T-helper 17 cell (primary cell): ENCODE measurements at regions not wholly inside any gene's neighbourhood (a gene's known extent, or its start where the extent isn't known, plus 50 kb on each side); places are given as distances from the start of the nearest gene placed in this dataset.

ENCODE experiments used
- ATAC-seq: fragments of 150-1000 bp; cut with Tn5 transposase; 2 replicates; pipeline ENCODE4 v1.10.0; 2021; ENCODE audit warnings: mild to moderate bottlenecking, moderate library complexity
- DNase-seq, 3 donors: peaks; one replicate each; pipeline versions ENCODE4 v3.0.0 to v3.0.0-alpha.2; 2020 to 2021
- H3K9me3 ChIP-seq: one replicate; pipeline ENCODE4 v1.7.0; 2013; ENCODE audit warnings: low read length, mild to moderate bottlenecking; ENCODE audit not compliant: control insufficient read depth, poor library complexity, severe bottlenecking
- H3K27ac Mint-ChIP-seq: one replicate; pipeline ENCODE4 v1.8.0; 2022; ENCODE audit warnings: mild to moderate bottlenecking, moderate library complexity, mixed read lengths
- H3K27me3 Mint-ChIP-seq: one replicate; pipeline ENCODE4 v1.8.0; 2022; ENCODE audit warnings: mixed read lengths
- H3K36me3 Mint-ChIP-seq: one replicate; pipeline ENCODE4 v1.8.0; 2022; ENCODE audit warnings: low read depth, mixed read lengths
- H3K4me1 Mint-ChIP-seq: one replicate; pipeline ENCODE4 v1.8.0; 2022; ENCODE audit warnings: mild to moderate bottlenecking, mixed read lengths
- H3K4me3 Mint-ChIP-seq: one replicate; pipeline ENCODE4 v1.8.0; 2022; ENCODE audit warnings: mild to moderate bottlenecking, moderate library complexity, mixed read lengths

- DNase-seq: no peak
- no peak overlapping the region for H3K27ac Mint-ChIP-seq
- H3K4me3 Mint-ChIP-seq: no peak overlapping the region
- no peak for ATAC-seq
- H3K9me3 ChIP-seq: no peaks in the 10 kb centered on the region
- peaks cover 70% of the 10 kb centered on the region for H3K27me3 Mint-ChIP-seq
- H3K4me1 Mint-ChIP-seq: no peaks in the 10 kb centered on the region
- no peaks in the 10 kb centered on the region for H3K36me3 Mint-ChIP-seq
Observed at GRCh38 chr11:43545610-43546009, 134.9 kb upstream of the HSD17B12 start.

GRCh38 chr11:43546561-43547429 is 133.7 kb upstream of the HSD17B12 start:
- H3K4me1 Mint-ChIP-seq: no peaks in the 10 kb centered on the region
- H3K9me3 ChIP-seq: no peaks in the 10 kb centered on the region
- peaks cover 72% of the 10 kb centered on the region for H3K27me3 Mint-ChIP-seq
- no peaks in the 10 kb centered on the region for H3K36me3 Mint-ChIP-seq
- H3K4me3 Mint-ChIP-seq: no peak overlapping the region
- ATAC-seq (no peak), DNase-seq (no peak)
- H3K27ac Mint-ChIP-seq: no peak overlapping the region

GRCh38 chr11:43547430-43547831 is 133.1 kb upstream of the HSD17B12 start:
- no peak overlapping the region for H3K4me3 Mint-ChIP-seq
- ATAC-seq (no peak), DNase-seq (no peak)
- H3K36me3 Mint-ChIP-seq: no peaks in the 10 kb centered on the region
- peaks cover 67% of the 10 kb centered on the region for H3K27me3 Mint-ChIP-seq
- H3K4me1 Mint-ChIP-seq: no peaks in the 10 kb centered on the region
- H3K9me3 ChIP-seq: no peaks in the 10 kb centered on the region
- H3K27ac Mint-ChIP-seq: no peak overlapping the region

- DNase-seq (peak in 1 of 3 donors; percentile 8), ATAC-seq (no peak)
- no peaks in the 10 kb centered on the region for H3K9me3 ChIP-seq
- H3K36me3 Mint-ChIP-seq: no peaks in the 10 kb centered on the region
- H3K27me3 Mint-ChIP-seq: peaks cover 65% of the 10 kb centered on the region
- no peak overlapping the region for H3K27ac Mint-ChIP-seq
- peak overlapping the region; percentile 49 for H3K4me3 Mint-ChIP-seq
- no peaks in the 10 kb centered on the region for H3K4me1 Mint-ChIP-seq
Observed at GRCh38 chr11:43547889-43548381, 132.6 kb upstream of the HSD17B12 start.

GRCh38 chr11:43548916-43549315 is 131.6 kb upstream of the HSD17B12 start:
- no peak overlapping the region for H3K4me3 Mint-ChIP-seq
- peaks cover 2% of the 10 kb centered on the region for H3K36me3 Mint-ChIP-seq
- DNase-seq: no peak
- no peak for ATAC-seq
- no peaks in the 10 kb centered on the region for H3K9me3 ChIP-seq
- H3K27ac Mint-ChIP-seq: no peak overlapping the region
- peaks cover 75% of the 10 kb centered on the region for H3K27me3 Mint-ChIP-seq
- no peaks in the 10 kb centered on the region for H3K4me1 Mint-ChIP-seq

- no peaks in the 10 kb centered on the region for H3K9me3 ChIP-seq
- DNase-seq: no peak
- Mint-ChIP-seq H3K36me3 (peaks cover 2% of the 10 kb centered on the region), H3K4me3 (no peak overlapping the region), H3K27ac (no peak overlapping the region), H3K27me3 (peaks cover 82% of the 10 kb centered on the region), H3K4me1 (no peaks in the 10 kb centered on the region)
- ATAC-seq: no peak
Observed at GRCh38 chr11:43549624-43550023, 130.9 kb upstream of the HSD17B12 start.

GRCh38 chr11:43550714-43551113 is 129.8 kb upstream of the HSD17B12 start:
- H3K4me1 Mint-ChIP-seq: no peaks in the 10 kb centered on the region
- H3K36me3 Mint-ChIP-seq: peaks cover 2% of the 10 kb centered on the region
- ATAC-seq (no peak), DNase-seq (no peak)
- H3K9me3 ChIP-seq: no peaks in the 10 kb centered on the region
- no peak overlapping the region for H3K27ac Mint-ChIP-seq
- H3K4me3 Mint-ChIP-seq: no peak overlapping the region
- H3K27me3 Mint-ChIP-seq: peaks cover 81% of the 10 kb centered on the region

GRCh38 chr11:43554148-43554473 is 126.4 kb upstream of the HSD17B12 start:
- H3K9me3 ChIP-seq: no peaks in the 10 kb centered on the region
- ATAC-seq: no peak
- H3K36me3 Mint-ChIP-seq: peaks cover 2% of the 10 kb centered on the region
- no peak overlapping the region for H3K4me3 Mint-ChIP-seq
- H3K27ac Mint-ChIP-seq: no peak overlapping the region
- H3K4me1 Mint-ChIP-seq: peaks cover 5% of the 10 kb centered on the region
- peaks cover 92% of the 10 kb centered on the region for H3K27me3 Mint-ChIP-seq
- no peak for DNase-seq

- H3K36me3 Mint-ChIP-seq: peaks cover 2% of the 10 kb centered on the region
- no peak overlapping the region for H3K4me3 Mint-ChIP-seq
- peaks cover 5% of the 10 kb centered on the region for H3K4me1 Mint-ChIP-seq
- H3K9me3 ChIP-seq: no peaks in the 10 kb centered on the region
- peaks cover 89% of the 10 kb centered on the region for H3K27me3 Mint-ChIP-seq
- ATAC-seq (no peak), DNase-seq (no peak)
- H3K27ac Mint-ChIP-seq: no peak overlapping the region
Observed at GRCh38 chr11:43555186-43555585, 125.4 kb upstream of the HSD17B12 start.

- peaks cover 2% of the 10 kb centered on the region for H3K36me3 Mint-ChIP-seq
- no peak overlapping the region for H3K4me3 Mint-ChIP-seq
- peaks cover 89% of the 10 kb centered on the region for H3K27me3 Mint-ChIP-seq
- H3K9me3 ChIP-seq: no peaks in the 10 kb centered on the region
- DNase-seq (no peak), ATAC-seq (no peak)
- H3K4me1 Mint-ChIP-seq: peaks cover 5% of the 10 kb centered on the region
- no peak overlapping the region for H3K27ac Mint-ChIP-seq
Observed at GRCh38 chr11:43555816-43556611, 124.5 kb upstream of the HSD17B12 start.

- H3K9me3 ChIP-seq: no peaks in the 10 kb centered on the region
- H3K4me3 Mint-ChIP-seq: no peak overlapping the region
- H3K4me1 Mint-ChIP-seq: peaks cover 5% of the 10 kb centered on the region
- H3K36me3 Mint-ChIP-seq: peaks cover 2% of the 10 kb centered on the region
- DNase-seq: no peak
- no peak overlapping the region for H3K27ac Mint-ChIP-seq
- peaks cover 84% of the 10 kb centered on the region for H3K27me3 Mint-ChIP-seq
- no peak for ATAC-seq
Observed at GRCh38 chr11:43556612-43557375, 123.7 kb upstream of the HSD17B12 start.

GRCh38 chr11:43557553-43558110 is 122.9 kb upstream of the HSD17B12 start:
- Mint-ChIP-seq H3K36me3 (peaks cover 2% of the 10 kb centered on the region), H3K27me3 (peaks cover 82% of the 10 kb centered on the region), H3K27ac (no peak overlapping the region), H3K4me3 (no peak overlapping the region), H3K4me1 (peaks cover 5% of the 10 kb centered on the region)
- no peaks in the 10 kb centered on the region for H3K9me3 ChIP-seq
- ATAC-seq: no peak
- no peak for DNase-seq

GRCh38 chr11:43558146-43558545 is 122.4 kb upstream of the HSD17B12 start:
- Mint-ChIP-seq H3K27ac (peak overlapping the region; percentile 19), H3K4me3 (no peak overlapping the region), H3K27me3 (peaks cover 79% of the 10 kb centered on the region), H3K4me1 (peaks cover 5% of the 10 kb centered on the region), H3K36me3 (peaks cover 2% of the 10 kb centered on the region)
- ATAC-seq (no peak), DNase-seq (no peak)
- H3K9me3 ChIP-seq: no peaks in the 10 kb centered on the region
